IPS DF 4.7 (cell line): ENCODE measurements at regions not wholly inside any gene's neighbourhood (a gene's known extent, or its start where the extent isn't known, plus 50 kb on each side); places are given as distances from the start of the nearest gene placed in this dataset.
"Not testable (repeated sequence)": the region's sequence is repeated elsewhere in the genome, so short reads cannot be mapped to it uniquely, and the experiment has no call there.

Experiments used
- DNase-seq: peaks from one replicate; pipeline ENCODE4 v3.0.0-alpha.2; 2013; ENCODE audit warnings: low spot score; ENCODE audit errors: extremely low read depth

GRCh38 chr10:45117940-45118339 lies 117.2 kb downstream of the ZNF22 start:
- DNase-seq: not testable (repeated sequence)

- no peak for DNase-seq
These were observed 118.2 kb downstream of the ZNF22 start for GRCh38 chr10:45118929-45119328.

- not testable (repeated sequence) for DNase-seq
These were observed 121.6 kb downstream of the ZNF22 start for GRCh38 chr10:45122180-45122860.

GRCh38 chr10:45135443-45136198 lies 134.9 kb downstream of the ZNF22 start:
- DNase-seq: no peak

- no peak for DNase-seq
These were observed 135.5 kb downstream of the ZNF22 start for GRCh38 chr10:45136256-45136655.

GRCh38 chr10:45144326-45145070 lies 143.8 kb downstream of the ZNF22 start:
- DNase-seq: no peak

- DNase-seq: not testable (repeated sequence)
These were observed 144.4 kb downstream of the ZNF22 start for GRCh38 chr10:45145143-45145542.

GRCh38 chr10:45147000-45147399 lies 146.3 kb downstream of the ZNF22 start:
- no peak for DNase-seq

- no peak for DNase-seq
These were observed 150.3 kb downstream of the ZNF22 start for GRCh38 chr10:45150997-45151396.

GRCh38 chr10:45151467-45152214 lies 150.9 kb downstream of the ZNF22 start:
- DNase-seq: no peak

GRCh38 chr10:45152726-45153125 lies 152.0 kb downstream of the ZNF22 start:
- DNase-seq: no peak

- DNase-seq: no peak
These were observed 153.8 kb downstream of the ZNF22 start for GRCh38 chr10:45154502-45154901.

- no peak for DNase-seq
These were observed 155.1 kb downstream of the ZNF22 start for GRCh38 chr10:45155784-45156183.

GRCh38 chr10:45160271-45160670 lies 155.1 kb downstream of the OR13A1 start:
- no peak for DNase-seq

- no peak for DNase-seq
These were observed 152.0 kb downstream of the OR13A1 start for GRCh38 chr10:45163315-45163975.

GRCh38 chr10:45175520-45176118 lies 139.8 kb downstream of the OR13A1 start:
- DNase-seq: not testable (repeated sequence)

- no peak for DNase-seq
These were observed 135.7 kb downstream of the OR13A1 start for GRCh38 chr10:45179691-45180090.

- no peak for DNase-seq
These were observed 134.9 kb downstream of the OR13A1 start for GRCh38 chr10:45180507-45180906.

GRCh38 chr10:45180946-45181875 lies 134.2 kb downstream of the OR13A1 start:
- DNase-seq: no peak
